IMR-90 (cell line): ENCODE measurements at regions not wholly inside any gene's neighbourhood (a gene's known extent, or its start where the extent isn't known, plus 50 kb on each side); places are given as distances from the start of the nearest gene placed in this dataset.

Experiments used
- ATAC-seq: fragments of 200-7000 bp; cut with Tn5 transposase; 2 replicates; pipeline ENCODE4 v1.9.1; 2020; ENCODE audit warnings: low read depth, mild to moderate bottlenecking, moderate library complexity
- BruUV-seq: library from RNA; stranded (reverse); fragments of 400-500 nt; replicated peaks from 2 replicates; lab custom pipeline; 2021; lab: Mats Ljungman, UMichigan
- CTCF ChIA-PET: fragments of 300-600 bp; formaldehyde crosslinking; extraction: SDS; loops from one replicate; lab custom pipeline; 2021; ENCODE audit warnings: antibody characterized with exemption; lab: Yijun Ruan, JAX
- POLR2A ChIA-PET: fragments of 300-600 bp; sonication (Branson Sonifier 250); formaldehyde crosslinking; loops from one replicate; lab custom pipeline; 2022; ENCODE audit warnings: antibody characterized with exemption; ENCODE audit not compliant: unreplicated experiment; lab: Charles Lee
- DNase-seq: peaks from one replicate; pipeline ENCODE4 v3.0.0; 2013
- H2AFZ ChIP-seq: replicated peaks from 2 replicates; pipeline ENCODE3; 2013; ENCODE audit warnings: low read length, mild to moderate bottlenecking; ENCODE audit not compliant: poor library complexity
- H2AK5ac ChIP-seq: 2 replicates; pipeline ENCODE4 v1.6.1; 2013; ENCODE audit warnings: low read depth, low read length, inconsistent platforms
- H2AK9ac ChIP-seq: replicated peaks from 2 replicates; pipeline ENCODE3; 2013; ENCODE audit warnings: mild to moderate bottlenecking, low read depth, low read length, moderate library complexity; ENCODE audit not compliant: poor library complexity
- H2BK120ac ChIP-seq: 2 replicates; pipeline ENCODE4 v1.6.1; 2013; ENCODE audit warnings: low read depth, low read length, inconsistent platforms
- H2BK15ac ChIP-seq: 3 replicates; pipeline ENCODE4 v1.6.1; 2013; ENCODE audit warnings: low read depth, low read length, inconsistent platforms
- H2BK20ac ChIP-seq: 2 replicates; pipeline ENCODE4 v1.6.1; 2013; ENCODE audit warnings: low read depth, mild to moderate bottlenecking, inconsistent platforms, low read length, moderate library complexity
- H2BK5ac ChIP-seq: 2 replicates; pipeline ENCODE4 v1.6.1; 2013; ENCODE audit warnings: mild to moderate bottlenecking, low read depth, low read length, inconsistent platforms; ENCODE audit not compliant: poor library complexity, severe bottlenecking
- H3K14ac ChIP-seq: replicated peaks from 2 replicates; pipeline ENCODE4 v1.6.1; 2013; ENCODE audit warnings: low read depth, low read length, inconsistent platforms
- H3K18ac ChIP-seq: 2 replicates; pipeline ENCODE4 v1.6.1; 2013; ENCODE audit warnings: low read depth, low read length, control low read depth
- H3K23ac ChIP-seq: 2 replicates; pipeline ENCODE4 v1.6.1; 2013; ENCODE audit warnings: low read depth, low read length, inconsistent platforms
- H3K27ac ChIP-seq: 2 replicates; pipeline ENCODE4 v1.5.1; 2013; ENCODE audit warnings: mild to moderate bottlenecking, control low read depth, low read length; ENCODE audit not compliant: insufficient read depth
- H3K27me3 ChIP-seq: 2 replicates; pipeline ENCODE4 v1.6.1; 2013; ENCODE audit warnings: low read length; ENCODE audit not compliant: control insufficient read depth, insufficient read depth
- H3K36me3 ChIP-seq: 2 replicates; pipeline ENCODE4 v1.6.1; 2013; ENCODE audit warnings: low read length, mixed read lengths; ENCODE audit not compliant: control insufficient read depth, insufficient read depth
- H3K4ac ChIP-seq: 2 replicates; pipeline ENCODE4 v1.6.1; 2013; ENCODE audit warnings: low read depth, low read length, inconsistent platforms
- H3K4me1 ChIP-seq: 2 replicates; pipeline ENCODE4 v1.6.1; 2013; ENCODE audit warnings: low read length, mixed read lengths; ENCODE audit not compliant: control insufficient read depth, insufficient read depth
- H3K4me2 ChIP-seq: 2 replicates; pipeline ENCODE4 v1.6.1; 2013; ENCODE audit warnings: low read depth, mild to moderate bottlenecking, control low read depth, low read length, moderate library complexity
- H3K4me3 ChIP-seq: 2 replicates; pipeline ENCODE4 v1.5.1; 2013; ENCODE audit warnings: low read depth, mild to moderate bottlenecking, control low read depth, low read length, moderate library complexity; ENCODE audit not compliant: insufficient read depth
- H3K56ac ChIP-seq: 2 replicates; pipeline ENCODE4 v1.6.1; 2013; ENCODE audit warnings: low read length, inconsistent platforms; ENCODE audit not compliant: insufficient read depth; ENCODE audit errors: extremely low read depth
- H3K79me1 ChIP-seq, 2 experiments: 2 replicates each; pipeline ENCODE4 v1.6.1; 2013; ENCODE audit warnings: low read length in 2 of 2, inconsistent platforms in 1 of 2, low read depth in 1 of 2
- H3K9ac ChIP-seq: 2 replicates; pipeline ENCODE4 v1.6.1; 2013; ENCODE audit warnings: low read depth, low read length, control low read depth
- H3K9me1 ChIP-seq: 2 replicates; pipeline ENCODE4 v1.6.1; 2013; ENCODE audit warnings: low read length, inconsistent platforms; ENCODE audit not compliant: insufficient read depth
- H3K9me3 ChIP-seq: 2 replicates; pipeline ENCODE4 v1.6.1; 2013; ENCODE audit warnings: low read length; ENCODE audit not compliant: control insufficient read depth, insufficient read depth
- H4K20me1 ChIP-seq: 2 replicates; pipeline ENCODE4 v1.6.1; 2013; ENCODE audit warnings: low read length, inconsistent platforms; ENCODE audit not compliant: insufficient read depth
- H4K5ac ChIP-seq: 2 replicates; pipeline ENCODE4 v1.6.1; 2013; ENCODE audit warnings: mild to moderate bottlenecking, low read depth, low read length, control low read depth
- H4K8ac ChIP-seq, 2 experiments: 2 replicates each; pipeline ENCODE4 v1.6.1; 2013; ENCODE audit warnings: low read depth in 2 of 2, low read length in 2 of 2, control low read depth in 1 of 2, inconsistent platforms in 1 of 2
- H4K91ac ChIP-seq: 2 replicates; pipeline ENCODE4 v1.6.1; 2013; ENCODE audit warnings: low read depth, low read length, inconsistent platforms; ENCODE audit not compliant: insufficient read depth
- MAFK ChIP-seq: IDR thresholded peaks from 2 replicates; pipeline ENCODE4 v1.6.1; 2012; ENCODE audit warnings: low read depth, low read length, improper control_type of control experiment
- MXI1 ChIP-seq: IDR thresholded peaks from 2 replicates; pipeline ENCODE4 v1.6.1; 2012; ENCODE audit warnings: low read depth, mild to moderate bottlenecking, low read length, moderate library complexity, borderline replicate concordance
- NFE2L2 ChIP-seq: fragments of 150-350 bp; IDR thresholded peaks from 2 replicates; pipeline ENCODE4 v1.6.1; 2016; ENCODE audit warnings: low read depth, mild to moderate bottlenecking, low read length
- WGBS, 2 experiments: methylation state at CpG; one replicate each; pipeline versions ENCODE4 v1.1.5 to v1.1.7; 2013; ENCODE audit warnings: missing lambda C conversion rate in 2 of 2; ENCODE audit not compliant: insufficient read length in 1 of 2; ENCODE audit errors: extremely low coverage in 2 of 2; 5-methylcytosine and 5-hydroxymethylcytosine counted together
- dilution Hi-C: fragments of 300-500 bp; cut with HindIII; formaldehyde crosslinking; loops from one replicate; pipeline ENCODE4 v1.14.3; 2018; ENCODE audit warnings: low sequenced_read_pairs; ENCODE audit not compliant: unreplicated experiment
- in situ Hi-C: fragments of 300-500 bp; cut with MboI; formaldehyde crosslinking; loops from 3 replicates; pipeline ENCODE4 v1.14.3; 2019; ENCODE audit warnings: low sequenced_read_pairs, inconsistent platforms, mixed read lengths
- intact Hi-C: fragments of 100-400 bp; cut with micrococcal nuclease; formaldehyde crosslinking; loops from 2 replicates; pipeline ENCODE4 v1.10.0; 2022

- Histone ChIP-seq H4K20me1 (no peaks in the 10 kb centered on the region), H4K91ac (no peak overlapping the region), H3K14ac (no peak overlapping the region), H3K9ac (no peak overlapping the region), H3K18ac (no peak overlapping the region), H3K4me1 (no peaks in the 10 kb centered on the region), H3K4ac (no peak overlapping the region), H3K27me3 (no peaks in the 10 kb centered on the region), H3K56ac (no peak overlapping the region), H2BK5ac (no peak overlapping the region), H3K9me3 (no peaks in the 10 kb centered on the region), H3K36me3 (no peaks in the 10 kb centered on the region), H3K9me1 (no peaks in the 10 kb centered on the region), H2BK20ac (no peak overlapping the region), H2AFZ (no peak overlapping the region), H2AK5ac (no peak overlapping the region), H2BK120ac (no peak overlapping the region), H3K4me2 (no peak overlapping the region), H4K5ac (no peak overlapping the region), H3K79me1 (no peaks in the 10 kb centered on the region), H3K4me3 (no peak overlapping the region), H4K8ac (no peak overlapping the region), H3K23ac (no peak overlapping the region), H2BK15ac (no peak overlapping the region), H2AK9ac (no peak overlapping the region), H3K27ac (no peak overlapping the region)
- ATAC-seq: no peak
- intact Hi-C loops (no loop called here), dilution Hi-C loops (no loop called here), in situ Hi-C loops (no loop called here)
- no peak for DNase-seq
- ChIA-PET CTCF (no interaction called here), POLR2A (no interaction called here)
- WGBS, 2 experiments: no CpG with 5 or more reads among the region's 5 CpGs
- TF ChIP-seq MXI1 (no peak), NFE2L2 (no peak), MAFK (no peak)
- BruUV-seq: no TSS peak
Observed at GRCh38 chr4:29037501-29037900, 1682.7 kb upstream of the PCDH7 start.
